HepG2 (cell line): ENCODE measurements at regions not wholly inside any gene's neighbourhood (a gene's known extent, or its start where the extent isn't known, plus 50 kb on each side); places are given as distances from the start of the nearest gene placed in this dataset.
A peak's percentile ranks its signal among the peaks of the same experiment; 100 is the strongest.

Source experiments
- ATAC-seq: fragments of 200-7000 bp; cut with Tn5 transposase; 3 replicates; pipeline ENCODE4 v1.9.1; 2020; ENCODE audit warnings: mild to moderate bottlenecking, moderate library complexity
- BruUV-seq: library from RNA; stranded (reverse); fragments of 400-500 nt; replicated peaks from 2 replicates; lab custom pipeline; 2021; lab: Mats Ljungman, UMichigan
- CTCF ChIA-PET: fragments of 300-600 bp; formaldehyde crosslinking; extraction: SDS; loops from one replicate; lab custom pipeline; 2021; ENCODE audit warnings: low total read pairs, inconsistent platforms, low intra/inter-chr PET ratio; lab: Yijun Ruan, JAX
- POLR2A ChIA-PET: fragments of 350-600 bp; sonication (Branson Sonifier 250); formaldehyde crosslinking; loops from one replicate; lab custom pipeline; 2020; ENCODE audit warnings: antibody characterized with exemption, inconsistent platforms; lab: Yijun Ruan, JAX
- DNase-seq: peaks from one replicate; pipeline ENCODE4 v3.0.0-alpha.2; 2015; ENCODE audit warnings: low spot score
- FAIRE-seq: peaks from 3 replicates; lab custom pipeline; 2011; peaks lifted over from hg19 to GRCh38; lab: Jason Lieb, UNC
- H2AFZ ChIP-seq: one replicate; pipeline ENCODE4 v1.6.1; 2011; ENCODE audit warnings: low read length, inconsistent platforms
- H3K27ac ChIP-seq: fragments of 300-600 bp; 3 replicates; pipeline ENCODE4 v1.8.0; 2011; ENCODE audit warnings: mixed run types, mild to moderate bottlenecking, mixed read lengths, low read length, inconsistent platforms; ENCODE audit not compliant: insufficient read depth; ENCODE audit errors: extremely low read length
- H3K27me3 ChIP-seq, 2 experiments: fragments of 200-600 bp in 1 of 2; 2 replicates in 1 of 2; 3 replicates in 1 of 2; pipeline versions ENCODE4 v1.6.0 to v1.8.0; 2011; ENCODE audit warnings: low read length in 2 of 2, mild to moderate bottlenecking in 2 of 2, moderate library complexity in 2 of 2, inconsistent platforms in 1 of 2; ENCODE audit not compliant: insufficient read depth in 2 of 2, control insufficient read depth in 1 of 2
- H3K36me3 ChIP-seq, 2 experiments: fragments of 200-600 bp in 1 of 2; replicated peaks in 1 of 2; 2 replicates in 1 of 2; 3 replicates in 1 of 2; pipeline versions ENCODE4 v1.5.1 to v1.8.0; 2011; ENCODE audit warnings: low read length in 2 of 2, inconsistent platforms in 1 of 2; ENCODE audit not compliant: insufficient read depth in 2 of 2, control insufficient read depth in 1 of 2
- H3K4me1 ChIP-seq: 2 replicates; pipeline ENCODE4 v1.5.1; 2012; ENCODE audit warnings: low read length, inconsistent platforms; ENCODE audit not compliant: insufficient read depth
- H3K4me2 ChIP-seq: 2 replicates; pipeline ENCODE4 v1.6.0; 2011; ENCODE audit warnings: low read depth, low read length, inconsistent platforms
- H3K4me3 ChIP-seq, 3 experiments: fragments of 200-600 bp in 1 of 3; sonication (generic), shearing (Covaris generic) in 1 of 3; replicated peaks in 1 of 3; 2 replicates each; pipeline ENCODE4 v1.5.1; 2011 to 2016; ENCODE audit warnings: low read length in 3 of 3, inconsistent platforms in 2 of 3, low read depth in 2 of 3, mild to moderate bottlenecking in 2 of 3, control low read depth in 1 of 3, mixed read lengths in 1 of 3; ENCODE audit not compliant: insufficient read depth in 1 of 3
- H3K79me2 ChIP-seq: one replicate; pipeline ENCODE4 v1.6.1; 2011; ENCODE audit warnings: low read length, inconsistent platforms; ENCODE audit not compliant: insufficient read depth
- H3K9ac ChIP-seq: 2 replicates; pipeline ENCODE4 v1.6.0; 2011; ENCODE audit warnings: mild to moderate bottlenecking, low read depth, low read length, inconsistent platforms; ENCODE audit not compliant: insufficient read depth
- H3K9me3 ChIP-seq: 2 replicates; pipeline ENCODE4 v1.5.1; 2012; ENCODE audit warnings: mild to moderate bottlenecking, low read length
- H4K20me1 ChIP-seq: 2 replicates; pipeline ENCODE4 v1.6.0; 2011; ENCODE audit warnings: inconsistent platforms, mild to moderate bottlenecking, low read length, moderate library complexity; ENCODE audit not compliant: insufficient read depth
- IKZF4 ChIP-seq: sonication (generic); formaldehyde crosslinking; IDR thresholded peaks from 2 replicates; pipeline ENCODE4 v1.5.1; 2020; ENCODE audit warnings: borderline replicate concordance, mild to moderate bottlenecking, low read depth, missing genetic modification reagents; ENCODE audit errors: not compliant biosample characterization
- IKZF5 ChIP-seq: IDR thresholded peaks from 2 replicates; pipeline ENCODE4 v1.6.1; 2018; ENCODE audit warnings: missing genetic modification reagents, mild to moderate bottlenecking, missing compliant biosample characterization
- MAFF ChIP-seq: IDR thresholded peaks from 2 replicates; pipeline ENCODE4 v1.6.1; 2011; ENCODE audit warnings: low read depth, low read length, improper control_type of control experiment
- MAFK ChIP-seq, 2 experiments: IDR thresholded peaks in 1 of 2; conservative IDR thresholded peaks in 1 of 2; 2 replicates each; pipeline ENCODE4 v1.6.1; 2011; ENCODE audit warnings: improper control_type of control experiment in 2 of 2, low read length in 2 of 2
- PLRG1 ChIP-seq: fragments of 450-650 bp; conservative IDR thresholded peaks from 2 replicates; pipeline ENCODE4 v1.6.1; 2016
- SMAD9 ChIP-seq: sonication (generic); formaldehyde crosslinking; IDR thresholded peaks from 2 replicates; pipeline ENCODE4 v1.5.1; 2020; ENCODE audit warnings: mild to moderate bottlenecking, missing genetic modification reagents
- TRIM22 ChIP-seq: fragments of 450-650 bp; IDR thresholded peaks from 2 replicates; pipeline ENCODE4 v1.6.1; 2017
- ZNF281 ChIP-seq: sonication (generic); formaldehyde crosslinking; IDR thresholded peaks from 2 replicates; pipeline ENCODE4 v1.4.0; 2020; ENCODE audit warnings: missing genetic modification reagents, borderline replicate concordance
- ZNF552 ChIP-seq: sonication (generic); formaldehyde crosslinking; IDR thresholded peaks from 2 replicates; pipeline ENCODE4 v1.9.0; 2022; ENCODE audit warnings: missing genetic modification reagents, mild to moderate bottlenecking, borderline replicate concordance
- ZSCAN22 ChIP-seq: sonication (generic); formaldehyde crosslinking; IDR thresholded peaks from 2 replicates; pipeline ENCODE4 v1.4.0; 2020; ENCODE audit warnings: mild to moderate bottlenecking, missing genetic modification reagents
- WGBS: methylation state at CpG from one replicate; pipeline ENCODE4 v1.1.6; 2017; ENCODE audit warnings: low lambda C conversion rate; 5-methylcytosine and 5-hydroxymethylcytosine counted together
- in situ Hi-C: cut with HindIII; loops from 2 replicates; pipeline ENCODE4 v1.10.0; 2017; ENCODE audit warnings: low pct_unique_long_range_greater_than_20kb; ENCODE audit not compliant: extremely low pct_ligation_motif_present
- intact Hi-C: fragments of 100-400 bp; cut with micrococcal nuclease; formaldehyde crosslinking; loops from one replicate; pipeline ENCODE4 v1.10.0; 2022; ENCODE audit not compliant: unreplicated experiment

GRCh38 chr2:126775300-126775985 is 119.5 kb downstream of the GYPC start:
- Histone ChIP-seq H4K20me1 (no peaks in the 10 kb centered on the region), H3K9ac (no peak overlapping the region), H2AFZ (no peak overlapping the region), H3K9me3 (no peaks in the 10 kb centered on the region), H3K27me3 (peaks cover 8 to 67% of the 10 kb centered on the region in 2 experiments; a peak in 4 of 5 replicates), H3K36me3 (no peaks in the 10 kb centered on the region), H3K79me2 (no peaks in the 10 kb centered on the region), H3K4me2 (no peak overlapping the region), H3K4me3 (no peak overlapping the region), H3K4me1 (peaks cover 8% of the 10 kb centered on the region), H3K27ac (no peak overlapping the region)
- ChIA-PET CTCF (interaction anchor here (3.4 kb wide), 1 partner anchor 247 kb away, joined by 21 read pairs; no protein-coding TSS in a partner anchor), POLR2A (no interaction called here)
- BruUV-seq: no TSS peak
- FAIRE-seq (no peak), DNase-seq (no peak), ATAC-seq (no peak)
- intact Hi-C loops: no loop called here
- in situ Hi-C loops: loop anchor here (5.0 to 25.0 kb wide), 3 partner anchors 248 to 1963 kb away; no protein-coding TSS in a partner anchor
- WGBS: 30% methylated on average over 10 of the region's 10 CpGs
- TF ChIP-seq IKZF5 (CRISPR knock-in tag): no peak
- TF ChIP-seq TRIM22: no peak
- peak; percentile 94 for TF ChIP-seq MAFF
- no peak for TF ChIP-seq SMAD9
- TF ChIP-seq ZNF552 (CRISPR knock-in tag): no peak
- TF ChIP-seq ZSCAN22 (CRISPR knock-in tag): no peak
- no peak for TF ChIP-seq PLRG1
- TF ChIP-seq IKZF4 (CRISPR knock-in tag): no peak
- TF ChIP-seq MAFK (conservative IDR thresholded peaks at IDR 0.05 in 1 of 2, IDR thresholded peaks at IDR 0.05 in 1 of 2; ENCODE audit: low read length in 2 of 2): peak; percentile 95 to 96
- no peak for TF ChIP-seq ZNF281 (CRISPR knock-in tag)
